ENCODE measurements at regions not wholly inside any gene's neighbourhood (a gene's known extent, or its start where the extent isn't known, plus 50 kb on each side); places are given as distances from the start of the nearest gene placed in this dataset.

DNA sequence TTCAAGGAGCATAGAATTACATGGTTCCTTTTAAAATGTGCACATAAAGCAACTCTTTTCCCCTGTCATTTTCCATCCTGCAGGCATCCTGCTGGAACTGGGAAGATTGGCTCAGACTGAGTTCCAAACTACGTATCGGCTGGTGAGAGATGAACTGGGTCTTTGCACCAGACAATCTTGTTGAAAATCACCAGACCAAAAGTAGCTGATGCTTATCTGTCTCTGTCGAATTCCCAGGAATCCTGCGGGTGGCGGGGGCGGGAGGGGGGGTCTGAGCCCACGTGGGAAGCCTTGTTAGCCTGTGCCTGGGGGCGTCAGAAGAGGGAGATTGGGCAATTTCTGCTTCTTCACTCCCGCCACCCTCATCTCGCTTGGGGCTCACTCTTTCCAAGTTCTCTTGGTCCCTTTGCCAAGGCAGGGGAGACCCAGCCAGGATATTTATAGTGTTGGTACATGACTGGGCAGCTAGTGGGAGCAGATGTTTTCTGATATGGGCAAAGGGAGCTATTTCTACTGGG is 90.1 kb upstream of the SLC25A33 start:
- Histone ChIP-seq H3K9ac (ENCODE audit: control insufficient read depth, insufficient read depth, low read length) (no peak overlapping the region), H3K4me1 (ENCODE audit: control insufficient read depth, insufficient read depth, low read length) (0 out of 2 replicates have a peak, but pooled peaks cover 3% of the 10 kb centered on the region), H3K79me2 (ENCODE audit: control insufficient read depth, insufficient read depth, low read length) (no peaks in the 10 kb centered on the region), H3K4me3 (no peak overlapping the region), H2AFZ (ENCODE audit: control insufficient read depth, low read depth, low read length) (no peak overlapping the region), H3K4me2 (ENCODE audit: control insufficient read depth, insufficient read depth) (no peak overlapping the region), H3K36me3 (ENCODE audit: control insufficient read depth in 2 of 2, insufficient read depth in 2 of 2, low read length in 1 of 2) (no peaks in the 10 kb centered on the region), H3K27me3 (replicated peaks in 1 of 2; ENCODE audit: control insufficient read depth in 2 of 2, insufficient read depth in 2 of 2, low read length in 1 of 2) (no peaks in the 10 kb centered on the region), H4K20me1 (ENCODE audit: control insufficient read depth, insufficient read depth) (no peaks in the 10 kb centered on the region), H3K9me3 (replicated peaks; ENCODE audit: control insufficient read depth, insufficient read depth, low read length) (no peaks in the 10 kb centered on the region), H3K27ac (ENCODE audit: control insufficient read depth, insufficient read depth) (no peak overlapping the region)
- no peak for TF ChIP-seq JUND (IDR thresholded peaks at IDR 0.05; ENCODE audit: low read depth, low read length)
- TF ChIP-seq, protein P1, sequence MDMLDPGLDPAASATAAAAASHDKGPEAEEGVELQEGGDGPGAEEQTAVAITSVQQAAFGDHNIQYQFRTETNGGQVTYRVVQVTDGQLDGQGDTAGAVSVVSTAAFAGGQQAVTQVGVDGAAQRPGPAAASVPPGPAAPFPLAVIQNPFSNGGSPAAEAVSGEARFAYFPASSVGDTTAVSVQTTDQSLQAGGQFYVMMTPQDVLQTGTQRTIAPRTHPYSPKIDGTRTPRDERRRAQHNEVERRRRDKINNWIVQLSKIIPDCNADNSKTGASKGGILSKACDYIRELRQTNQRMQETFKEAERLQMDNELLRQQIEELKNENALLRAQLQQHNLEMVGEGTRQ (IDR thresholded peaks at IDR 0.05; ENCODE audit: borderline replicate concordance, low read depth, low read length): no peak
- ChIA-PET SMC1A (ENCODE audit: uncharacterized antibody, unreplicated experiment) (interaction anchor here (1.7 kb wide), 1 partner anchor 160 kb away, joined by 4 read pairs; no protein-coding TSS in a partner anchor), POLR2A (no interaction called here), RAD21 (ENCODE audit: unreplicated experiment) (interaction anchor here (0.7 to 7.9 kb wide), 5 partner anchors 23 to 185 kb away, joined by 3 to 100 read pairs (median 3); no protein-coding TSS in a partner anchor), CTCF (interaction anchor here (0.7 to 1.0 kb wide), 2 partner anchors 9 to 160 kb away, joined by 3 to 4 read pairs; no protein-coding TSS in a partner anchor)
- DNase-seq (ENCODE audit: low read depth, low spot score) (no peak), FAIRE-seq (no peak), ATAC-seq (no peak)
- intact Hi-C loops (cut with micrococcal nuclease; ENCODE audit: unreplicated experiment): no loop called here
- BruUV-seq (replicated peaks): no TSS peak
- WGBS (ENCODE audit: insufficient coverage, insufficient replicate concordance, low lambda C conversion rate, missing lambda C conversion rate): 57% methylated on average over 8 of the region's 10 CpGs
- in situ Hi-C loops (cut with MboI): no loop called here

DNA sequence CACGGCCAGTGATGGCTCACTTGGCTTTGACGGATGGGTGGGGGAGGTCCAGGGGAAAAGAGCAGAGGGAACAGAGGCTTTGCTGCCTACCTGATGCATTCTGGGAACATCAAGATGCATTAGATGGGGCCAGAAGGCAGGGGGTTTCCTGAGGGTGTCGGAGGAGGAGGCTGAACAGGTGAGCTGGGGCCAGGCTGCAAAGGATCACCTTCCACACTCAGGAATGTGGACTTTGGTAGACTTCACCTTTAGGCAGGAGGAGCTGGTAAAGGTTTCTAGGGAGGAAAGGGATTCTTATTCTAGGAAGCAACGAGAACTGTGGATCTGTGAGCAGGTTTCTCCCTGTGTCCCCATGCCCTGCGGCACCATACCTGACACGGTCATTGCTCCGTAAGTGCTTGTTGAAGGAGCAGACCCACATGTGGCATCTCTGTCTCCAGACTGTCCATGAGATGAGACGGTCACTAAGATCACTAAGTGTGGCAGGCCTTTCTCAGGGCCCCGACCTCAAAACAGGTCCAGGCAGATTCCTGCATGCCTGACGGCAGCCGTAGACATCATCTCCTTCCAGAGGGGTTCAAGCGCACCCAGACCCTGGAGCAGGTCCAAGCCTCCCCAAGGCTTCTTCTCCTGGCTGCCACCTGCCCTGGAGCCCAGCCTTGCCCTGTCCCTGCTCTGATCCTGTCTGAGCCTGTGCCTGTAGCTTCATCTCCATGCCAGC is 89.1 kb upstream of the SLC25A33 start:
- ChIA-PET CTCF (interaction anchor here (1.2 to 10.0 kb wide), 4 partner anchors 10 to 183 kb away, joined by 3 to 183 read pairs (median 4); no protein-coding TSS in a partner anchor), POLR2A (no interaction called here), RAD21 (ENCODE audit: unreplicated experiment) (interaction anchor here (7.9 kb wide), 1 partner anchor 160 kb away, joined by 100 read pairs; no protein-coding TSS in a partner anchor), SMC1A (ENCODE audit: uncharacterized antibody, unreplicated experiment) (interaction anchor here (0.8 to 8.9 kb wide), 3 partner anchors 13 to 161 kb away, joined by 3 to 123 read pairs (median 4); no protein-coding TSS in a partner anchor)
- FAIRE-seq (no peak), DNase-seq (ENCODE audit: low read depth, low spot score) (no peak), ATAC-seq (no peak)
- in situ Hi-C loops (cut with MboI) (no loop called here), intact Hi-C loops (cut with micrococcal nuclease; ENCODE audit: unreplicated experiment) (no loop called here)
- Histone ChIP-seq H3K36me3 (ENCODE audit: control insufficient read depth in 2 of 2, insufficient read depth in 2 of 2, low read length in 1 of 2) (no peaks in the 10 kb centered on the region), H3K27ac (ENCODE audit: control insufficient read depth, insufficient read depth) (no peak overlapping the region), H3K4me1 (ENCODE audit: control insufficient read depth, insufficient read depth, low read length) (0 out of 2 replicates have a peak, but pooled peaks cover 3% of the 10 kb centered on the region), H3K9ac (ENCODE audit: control insufficient read depth, insufficient read depth, low read length) (no peak overlapping the region), H3K79me2 (ENCODE audit: control insufficient read depth, insufficient read depth, low read length) (no peaks in the 10 kb centered on the region), H3K9me3 (replicated peaks; ENCODE audit: control insufficient read depth, insufficient read depth, low read length) (no peaks in the 10 kb centered on the region), H4K20me1 (ENCODE audit: control insufficient read depth, insufficient read depth) (no peaks in the 10 kb centered on the region), H3K4me2 (ENCODE audit: control insufficient read depth, insufficient read depth) (no peak overlapping the region), H3K27me3 (replicated peaks in 1 of 2; ENCODE audit: control insufficient read depth in 2 of 2, insufficient read depth in 2 of 2, low read length in 1 of 2) (no peaks in the 10 kb centered on the region), H3K4me3 (no peak overlapping the region), H2AFZ (ENCODE audit: control insufficient read depth, low read depth, low read length) (no peak overlapping the region)
- BruUV-seq (replicated peaks): no TSS peak
- 62% methylated on average over 12 of the region's 12 CpGs for WGBS (ENCODE audit: insufficient coverage, insufficient replicate concordance, low lambda C conversion rate, missing lambda C conversion rate)
- TF ChIP-seq ESRRA (IDR thresholded peaks at IDR 0.05; ENCODE audit: low read length) (no peak), CREB1 (IDR thresholded peaks at IDR 0.05; ENCODE audit: low read depth) (no peak), ZBED1 (IDR thresholded peaks at IDR 0.05; ENCODE audit: borderline replicate concordance) (no peak)
- TF ChIP-seq, protein P2, sequence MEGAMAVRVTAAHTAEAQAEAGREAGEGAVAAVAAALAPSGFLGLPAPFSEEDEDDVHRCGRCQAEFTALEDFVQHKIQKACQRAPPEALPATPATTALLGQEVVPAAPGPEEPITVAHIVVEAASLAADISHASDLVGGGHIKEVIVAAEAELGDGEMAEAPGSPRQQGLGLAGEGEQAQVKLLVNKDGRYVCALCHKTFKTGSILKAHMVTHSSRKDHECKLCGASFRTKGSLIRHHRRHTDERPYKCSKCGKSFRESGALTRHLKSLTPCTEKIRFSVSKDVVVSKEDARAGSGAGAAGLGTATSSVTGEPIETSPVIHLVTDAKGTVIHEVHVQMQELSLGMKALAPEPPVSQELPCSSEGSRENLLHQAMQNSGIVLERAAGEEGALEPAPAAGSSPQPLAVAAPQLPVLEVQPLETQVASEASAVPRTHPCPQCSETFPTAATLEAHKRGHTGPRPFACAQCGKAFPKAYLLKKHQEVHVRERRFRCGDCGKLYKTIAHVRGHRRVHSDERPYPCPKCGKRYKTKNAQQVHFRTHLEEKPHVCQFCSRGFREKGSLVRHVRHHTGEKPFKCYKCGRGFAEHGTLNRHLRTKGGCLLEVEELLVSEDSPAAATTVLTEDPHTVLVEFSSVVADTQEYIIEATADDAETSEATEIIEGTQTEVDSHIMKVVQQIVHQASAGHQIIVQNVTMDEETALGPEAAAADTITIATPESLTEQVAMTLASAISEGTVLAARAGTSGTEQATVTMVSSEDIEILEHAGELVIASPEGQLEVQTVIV (IDR thresholded peaks at IDR 0.05; ENCODE audit: borderline replicate concordance, partially characterized antibody): no peak
- TF ChIP-seq, protein P3, sequence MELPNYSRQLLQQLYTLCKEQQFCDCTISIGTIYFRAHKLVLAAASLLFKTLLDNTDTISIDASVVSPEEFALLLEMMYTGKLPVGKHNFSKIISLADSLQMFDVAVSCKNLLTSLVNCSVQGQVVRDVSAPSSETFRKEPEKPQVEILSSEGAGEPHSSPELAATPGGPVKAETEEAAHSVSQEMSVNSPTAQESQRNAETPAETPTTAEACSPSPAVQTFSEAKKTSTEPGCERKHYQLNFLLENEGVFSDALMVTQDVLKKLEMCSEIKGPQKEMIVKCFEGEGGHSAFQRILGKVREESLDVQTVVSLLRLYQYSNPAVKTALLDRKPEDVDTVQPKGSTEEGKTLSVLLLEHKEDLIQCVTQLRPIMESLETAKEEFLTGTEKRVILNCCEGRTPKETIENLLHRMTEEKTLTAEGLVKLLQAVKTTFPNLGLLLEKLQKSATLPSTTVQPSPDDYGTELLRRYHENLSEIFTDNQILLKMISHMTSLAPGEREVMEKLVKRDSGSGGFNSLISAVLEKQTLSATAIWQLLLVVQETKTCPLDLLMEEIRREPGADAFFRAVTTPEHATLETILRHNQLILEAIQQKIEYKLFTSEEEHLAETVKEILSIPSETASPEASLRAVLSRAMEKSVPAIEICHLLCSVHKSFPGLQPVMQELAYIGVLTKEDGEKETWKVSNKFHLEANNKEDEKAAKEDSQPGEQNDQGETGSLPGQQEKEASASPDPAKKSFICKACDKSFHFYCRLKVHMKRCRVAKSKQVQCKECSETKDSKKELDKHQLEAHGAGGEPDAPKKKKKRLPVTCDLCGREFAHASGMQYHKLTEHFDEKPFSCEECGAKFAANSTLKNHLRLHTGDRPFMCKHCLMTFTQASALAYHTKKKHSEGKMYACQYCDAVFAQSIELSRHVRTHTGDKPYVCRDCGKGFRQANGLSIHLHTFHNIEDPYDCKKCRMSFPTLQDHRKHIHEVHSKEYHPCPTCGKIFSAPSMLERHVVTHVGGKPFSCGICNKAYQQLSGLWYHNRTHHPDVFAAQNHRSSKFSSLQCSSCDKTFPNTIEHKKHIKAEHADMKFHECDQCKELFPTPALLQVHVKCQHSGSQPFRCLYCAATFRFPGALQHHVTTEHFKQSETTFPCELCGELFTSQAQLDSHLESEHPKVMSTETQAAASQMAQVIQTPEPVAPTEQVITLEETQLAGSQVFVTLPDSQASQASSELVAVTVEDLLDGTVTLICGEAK (IDR thresholded peaks at IDR 0.05; ENCODE audit: borderline replicate concordance): no peak
